SK-N-MC (cell line): ENCODE measurements at regions not wholly inside any gene's neighbourhood (a gene's known extent, or its start where the extent isn't known, plus 50 kb on each side); places are given as distances from the start of the nearest gene placed in this dataset.
"Not testable (repeated sequence)": the region's sequence is repeated elsewhere in the genome, so short reads cannot be mapped to it uniquely, and the experiment has no call there.

Experiments
- DNase-seq: peaks from one replicate; pipeline ENCODE4 v3.0.0-alpha.2; 2011; ENCODE audit warnings: low read depth, low spot score
- H3K27ac ChIP-seq: fragments of 200-600 bp; sonication (generic); 2 replicates; pipeline ENCODE4 v1.5.1; 2016; ENCODE audit warnings: mixed run types
- H3K36me3 ChIP-seq: fragments of 200-600 bp; sonication (generic); 2 replicates; pipeline ENCODE4 v1.6.1; 2017; ENCODE audit warnings: antibody characterized with exemption, low read length, mixed read lengths; ENCODE audit not compliant: insufficient read depth
- H3K4me3 ChIP-seq: fragments of 200-600 bp; sonication (generic); 2 replicates; pipeline ENCODE4 v1.5.1; 2016
- H3K9ac ChIP-seq: fragments of 200-600 bp; sonication (generic); 2 replicates; pipeline ENCODE4 v1.8.0; 2017; ENCODE audit warnings: mixed run types, mixed read lengths; ENCODE audit not compliant: insufficient read length
- H3K9me3 ChIP-seq: fragments of 200-600 bp; sonication (generic); 2 replicates; pipeline ENCODE4 v1.6.1; 2017; ENCODE audit warnings: low read depth, mild to moderate bottlenecking, antibody characterized with exemption, low read length, moderate library complexity, mixed read lengths
- EZH2 ChIP-seq: fragments of 200-600 bp; sonication (generic); IDR thresholded peaks from one replicate; pipeline ENCODE4 v1.6.1; 2017; ENCODE audit warnings: antibody characterized with exemption
- FOXP2 ChIP-seq: optimal IDR thresholded peaks from 2 replicates; pipeline ENCODE3; 2011; ENCODE audit warnings: mild to moderate bottlenecking, moderate library complexity; ENCODE audit not compliant: insufficient read depth; ENCODE audit errors: extremely low read length, control extremely low read depth
- POLR2AphosphoS5 ChIP-seq: IDR thresholded peaks from 2 replicates; pipeline ENCODE4 v1.6.1; 2012; ENCODE audit warnings: mild to moderate bottlenecking, low read depth, low read length, borderline replicate concordance

DNA sequence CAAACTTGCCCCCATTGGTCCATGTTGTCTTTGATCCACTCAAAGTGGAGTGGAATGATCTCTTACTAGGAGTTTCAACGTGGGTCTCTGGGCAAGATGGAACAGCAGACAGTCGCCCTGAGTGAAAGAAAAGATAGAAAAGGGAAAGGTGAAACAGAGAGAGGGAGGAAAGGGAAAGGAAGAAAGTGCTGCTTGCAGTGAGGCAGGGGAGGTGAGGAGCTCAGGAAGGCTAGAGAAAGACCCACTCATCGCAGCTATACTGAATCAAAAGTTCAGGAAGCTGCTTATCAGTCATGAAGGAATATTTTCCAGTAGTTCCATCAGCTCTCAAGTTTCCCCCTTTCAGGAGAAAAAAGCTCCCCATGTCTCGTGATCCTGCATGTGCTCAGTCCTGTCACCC lies 86.9 kb downstream of the ZNF467 start:
- H3K9me3 ChIP-seq = 0 out of 2 replicates have a peak, but pooled peaks cover 4% of the 10 kb centered on the region
- H3K27ac ChIP-seq = no peak overlapping the region
- DNase-seq = no peak
- no peak for TF ChIP-seq FOXP2
- no peak for TF ChIP-seq EZH2
- TF ChIP-seq POLR2AphosphoS5 = no peak
- H3K4me3 ChIP-seq = no peak overlapping the region
- no peaks in the 10 kb centered on the region for H3K36me3 ChIP-seq
- no peak overlapping the region for H3K9ac ChIP-seq

- no peak overlapping the region for H3K4me3 ChIP-seq
- 0 out of 2 replicates have a peak, but pooled peaks cover 4% of the 10 kb centered on the region for H3K9me3 ChIP-seq
- TF ChIP-seq POLR2AphosphoS5 (no peak), EZH2 (no peak), FOXP2 (no peak)
- H3K27ac ChIP-seq = no peak overlapping the region
- no peak for DNase-seq
- no peak overlapping the region for H3K9ac ChIP-seq
- H3K36me3 ChIP-seq = no peaks in the 10 kb centered on the region
Measured at GRCh38 chr7:149686011-149686410, 87.4 kb downstream of the ZNF467 start.

GRCh38 chr7:149685455-149685854 lies 87.9 kb downstream of the ZNF467 start:
- no peak for DNase-seq
- Histone ChIP-seq H3K9me3 (0 out of 2 replicates have a peak, but pooled peaks cover 4% of the 10 kb centered on the region), H3K4me3 (no peak overlapping the region), H3K36me3 (no peaks in the 10 kb centered on the region), H3K9ac (no peak overlapping the region), H3K27ac (no peak overlapping the region)
- TF ChIP-seq POLR2AphosphoS5 (no peak), EZH2 (no peak), FOXP2 (no peak)

GRCh38 chr7:149683898-149684297 lies 89.5 kb downstream of the ZNF467 start:
- 0 out of 2 replicates have a peak, but pooled peaks cover 3% of the 10 kb centered on the region for H3K9me3 ChIP-seq
- TF ChIP-seq FOXP2 = no peak
- no peak for TF ChIP-seq POLR2AphosphoS5
- no peak for TF ChIP-seq EZH2
- H3K9ac ChIP-seq = no peak overlapping the region
- no peak overlapping the region for H3K4me3 ChIP-seq
- no peaks in the 10 kb centered on the region for H3K36me3 ChIP-seq
- H3K27ac ChIP-seq = no peak overlapping the region
- DNase-seq = no peak

GRCh38 chr7:149683181-149683580 lies 90.2 kb downstream of the ZNF467 start:
- DNase-seq = no peak

DNA sequence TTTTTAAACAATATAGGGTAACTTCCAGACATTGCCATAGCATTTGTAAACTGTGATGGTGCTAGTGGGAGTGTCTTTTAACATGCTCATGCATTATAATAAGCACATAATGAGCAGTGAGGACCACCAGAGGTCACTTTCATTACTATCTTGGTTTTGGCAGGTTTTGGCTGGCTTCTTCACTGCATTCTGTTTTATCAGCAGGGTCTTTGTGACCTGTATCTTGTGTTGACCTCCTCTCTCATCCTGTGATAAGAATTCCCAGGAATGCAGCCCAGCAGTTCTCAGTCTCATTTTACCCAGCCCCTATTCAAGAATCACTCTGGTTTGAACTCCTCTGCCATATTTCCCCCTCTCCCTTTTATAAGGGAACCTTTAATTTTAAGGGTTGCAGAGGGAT lies 91.3 kb downstream of the ZNF467 start:
- no peak overlapping the region for H3K4me3 ChIP-seq
- no peak for TF ChIP-seq POLR2AphosphoS5
- no peak for TF ChIP-seq FOXP2
- no peak for TF ChIP-seq EZH2
- H3K27ac ChIP-seq = no peak overlapping the region
- DNase-seq = no peak
- H3K9me3 ChIP-seq = no peaks in the 10 kb centered on the region
- no peaks in the 10 kb centered on the region for H3K36me3 ChIP-seq
- H3K9ac ChIP-seq = no peak overlapping the region

More at GRCh38 chr7:149683181-149683580, 90.2 kb downstream of the ZNF467 start:
- no peak overlapping the region for H3K4me3 ChIP-seq
- no peak overlapping the region for H3K9ac ChIP-seq
- TF ChIP-seq POLR2AphosphoS5 (no peak), EZH2 (no peak), FOXP2 (no peak)
- no peaks in the 10 kb centered on the region for H3K36me3 ChIP-seq
- H3K9me3 ChIP-seq = no peaks in the 10 kb centered on the region
- H3K27ac ChIP-seq = no peak overlapping the region

DNA sequence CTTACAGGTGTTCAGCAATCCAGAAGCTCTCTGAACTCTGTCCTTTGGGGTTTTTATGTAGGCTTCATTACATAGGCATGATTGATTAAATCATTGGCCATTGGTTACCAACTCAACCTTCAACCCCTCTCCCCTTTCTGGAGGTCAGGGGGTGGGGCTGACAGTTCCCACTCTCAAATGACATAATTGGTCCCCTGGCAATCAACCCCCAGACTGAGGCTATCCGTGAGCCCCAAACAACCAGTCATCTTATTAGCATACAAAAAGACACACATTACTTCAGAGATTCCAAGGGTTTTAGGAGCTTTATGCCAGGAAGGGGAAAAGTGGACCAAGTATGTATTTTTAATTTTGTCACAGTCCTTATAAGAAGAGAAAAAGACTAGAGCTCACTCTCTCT lies 92.1 kb downstream of the ZNF467 start:
- no peak overlapping the region for H3K9ac ChIP-seq
- no peak overlapping the region for H3K27ac ChIP-seq
- TF ChIP-seq EZH2 (no peak), FOXP2 (no peak), POLR2AphosphoS5 (no peak)
- no peaks in the 10 kb centered on the region for H3K36me3 ChIP-seq
- no peaks in the 10 kb centered on the region for H3K9me3 ChIP-seq
- no peak for DNase-seq
- no peak overlapping the region for H3K4me3 ChIP-seq

GRCh38 chr7:149680331-149681025 lies 92.9 kb downstream of the ZNF467 start:
- TF ChIP-seq FOXP2 (no peak), EZH2 (no peak), POLR2AphosphoS5 (no peak)
- H3K9ac ChIP-seq = no peak overlapping the region
- no peaks in the 10 kb centered on the region for H3K9me3 ChIP-seq
- H3K4me3 ChIP-seq = no peak overlapping the region
- no peak overlapping the region for H3K27ac ChIP-seq
- DNase-seq = no peak
- no peaks in the 10 kb centered on the region for H3K36me3 ChIP-seq

- not testable (repeated sequence) for H3K9me3 ChIP-seq, H3K9ac ChIP-seq, H3K27ac ChIP-seq, H3K36me3 ChIP-seq, DNase-seq, H3K4me3 ChIP-seq
Measured at GRCh38 chr7:149674728-149675385, 98.5 kb downstream of the ZNF467 start.

GRCh38 chr7:149673006-149673405 lies 100.4 kb downstream of the ZNF467 start:
- Histone ChIP-seq H3K27ac (no peak overlapping the region), H3K9ac (no peak overlapping the region), H3K4me3 (no peak overlapping the region), H3K9me3 (no peaks in the 10 kb centered on the region), H3K36me3 (no peaks in the 10 kb centered on the region)
- no peak for TF ChIP-seq EZH2
- no peak for TF ChIP-seq POLR2AphosphoS5
- TF ChIP-seq FOXP2 = no peak
- DNase-seq = no peak
